ENCODE measurements at regions not wholly inside any gene's neighbourhood (a gene's known extent, or its start where the extent isn't known, plus 50 kb on each side); places are given as distances from the start of the nearest gene placed in this dataset.
"Not testable (repeated sequence)": the region's sequence is repeated elsewhere in the genome, so short reads cannot be mapped to it uniquely, and the experiment has no call there.

- no peak for DNase-seq
Observed at GRCh38 chr10:65112573-65112972, 1591.4 kb downstream of the REEP3 start.

GRCh38 chr10:65123120-65123519 lies 1601.9 kb downstream of the REEP3 start:
- DNase-seq = no peak

GRCh38 chr10:65125212-65125611 lies 1604.0 kb downstream of the REEP3 start:
- no peak for DNase-seq

GRCh38 chr10:65126288-65126687 lies 1605.1 kb downstream of the REEP3 start:
- no peak for DNase-seq

GRCh38 chr10:65128277-65128676 lies 1607.1 kb downstream of the REEP3 start:
- no peak for DNase-seq

- DNase-seq = no peak
Observed at GRCh38 chr10:65130162-65130758, 1609.1 kb downstream of the REEP3 start.

- DNase-seq = no peak
Observed at GRCh38 chr10:65133652-65134051, 1612.5 kb downstream of the REEP3 start.

GRCh38 chr10:65135508-65135907 lies 1614.3 kb downstream of the REEP3 start:
- DNase-seq = no peak

- no peak for DNase-seq
Observed at GRCh38 chr10:65142641-65143435, 1621.6 kb downstream of the REEP3 start.

GRCh38 chr10:65143723-65144122 lies 1622.5 kb downstream of the REEP3 start:
- DNase-seq = no peak

- DNase-seq = no peak
Observed at GRCh38 chr10:65149878-65150277, 1628.7 kb downstream of the REEP3 start.

GRCh38 chr10:65166272-65166671 lies 1645.1 kb downstream of the REEP3 start:
- DNase-seq = no peak

GRCh38 chr10:65172249-65172648 lies 1651.0 kb downstream of the REEP3 start:
- DNase-seq = no peak

- DNase-seq = no peak
Observed at GRCh38 chr10:65176994-65177393, 1655.8 kb downstream of the REEP3 start.

GRCh38 chr10:65183236-65183635 lies 1662.0 kb downstream of the REEP3 start:
- no peak for DNase-seq

- not testable (repeated sequence) for DNase-seq
Observed at GRCh38 chr10:65186668-65187067, 1665.5 kb downstream of the REEP3 start.

- no peak for DNase-seq
Observed at GRCh38 chr10:65194126-65194525, 1672.9 kb downstream of the REEP3 start.

- no peak for DNase-seq
Observed at GRCh38 chr10:65194555-65194954, 1673.4 kb downstream of the REEP3 start.

GRCh38 chr10:65196111-65196510 lies 1674.9 kb downstream of the REEP3 start:
- no peak for DNase-seq

GRCh38 chr10:65197935-65198334 lies 1676.7 kb downstream of the REEP3 start:
- no peak for DNase-seq

GRCh38 chr10:65201491-65201890 lies 1680.3 kb downstream of the REEP3 start:
- DNase-seq = no peak

GRCh38 chr10:65204999-65205398 lies 1683.8 kb downstream of the REEP3 start:
- no peak for DNase-seq

- DNase-seq = no peak
Observed at GRCh38 chr10:65213170-65213569, 1692.0 kb downstream of the REEP3 start.

- DNase-seq = no peak
Observed at GRCh38 chr10:65219444-65219843, 1698.2 kb downstream of the REEP3 start.

- DNase-seq = no peak
Observed at GRCh38 chr10:65231148-65231547, 1694.7 kb upstream of the LRRTM3 start.

Data from NCI-H2081 (cell line).